ENCODE measurements at regions not wholly inside any gene's neighbourhood (a gene's known extent, or its start where the extent isn't known, plus 50 kb on each side); places are given as distances from the start of the nearest gene placed in this dataset.

- no peak for TF ChIP-seq POLR2A (IDR thresholded peaks at IDR 0.05)
- TF ChIP-seq CTCF (IDR thresholded peaks at IDR 0.05) = no peak
Measured at GRCh38 chr17:72538443-72538842, 417.6 kb downstream of the SOX9 start.

All from heart left ventricle (tissue), 13 donors.